Nephron progenitor cell (in vitro differentiated cells): ENCODE measurements at regions not wholly inside any gene's neighbourhood (a gene's known extent, or its start where the extent isn't known, plus 50 kb on each side); places are given as distances from the start of the nearest gene placed in this dataset.
"Not testable (repeated sequence)": the region's sequence is repeated elsewhere in the genome, so short reads cannot be mapped to it uniquely, and the experiment has no call there.

Experiments used
- DNase-seq: peaks from one replicate; pipeline ENCODE4 v3.0.0; 2021
- H3K27ac Mint-ChIP-seq: 2 replicates; pipeline ENCODE4 v1.8.0; 2021; ENCODE audit warnings: mild to moderate bottlenecking, moderate library complexity, mixed read lengths
- H3K27me3 Mint-ChIP-seq: 2 replicates; pipeline ENCODE4 v1.8.0; 2021; ENCODE audit warnings: mild to moderate bottlenecking, low read depth, mixed read lengths; ENCODE audit not compliant: poor library complexity
- H3K36me3 Mint-ChIP-seq: 2 replicates; pipeline ENCODE4 v1.8.0; 2021; ENCODE audit warnings: low read depth, mixed read lengths
- H3K4me1 Mint-ChIP-seq: 2 replicates; pipeline ENCODE4 v1.8.0; 2021; ENCODE audit warnings: mixed read lengths
- H3K4me3 Mint-ChIP-seq: 2 replicates; pipeline ENCODE4 v1.8.0; 2021; ENCODE audit warnings: mild to moderate bottlenecking, moderate library complexity, mixed read lengths
- H3K9me3 Mint-ChIP-seq: 2 replicates; pipeline ENCODE4 v1.8.0; 2021; ENCODE audit warnings: mild to moderate bottlenecking, moderate library complexity, mixed read lengths
- TF ChIP-seq, protein P1 (sequence below): fragments of 200-600 bp; sonication (generic); IDR thresholded peaks from 2 replicates; pipeline ENCODE4 v1.5.0; 2021; ENCODE audit warnings: antibody characterized with exemption

DNA sequence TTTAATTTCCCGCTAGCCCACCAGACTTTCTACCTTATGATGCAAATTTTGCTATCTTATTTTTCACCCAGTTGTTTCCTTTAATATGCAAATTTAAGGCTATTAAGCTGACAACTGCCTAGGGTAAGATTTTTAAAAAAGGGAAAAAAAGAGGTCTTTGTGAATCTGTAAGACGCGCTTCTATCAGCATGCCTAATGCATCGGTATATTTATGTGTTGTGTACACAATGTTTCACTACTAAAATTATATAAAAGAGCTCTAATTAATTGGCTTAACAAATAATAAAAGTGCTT lies 386.6 kb downstream of the KIF20B start:
- H3K4me3 Mint-ChIP-seq: no peak overlapping the region
- H3K27ac Mint-ChIP-seq: no peak overlapping the region
- no peaks in the 10 kb centered on the region for H3K9me3 Mint-ChIP-seq
- TF ChIP-seq, protein P1, sequence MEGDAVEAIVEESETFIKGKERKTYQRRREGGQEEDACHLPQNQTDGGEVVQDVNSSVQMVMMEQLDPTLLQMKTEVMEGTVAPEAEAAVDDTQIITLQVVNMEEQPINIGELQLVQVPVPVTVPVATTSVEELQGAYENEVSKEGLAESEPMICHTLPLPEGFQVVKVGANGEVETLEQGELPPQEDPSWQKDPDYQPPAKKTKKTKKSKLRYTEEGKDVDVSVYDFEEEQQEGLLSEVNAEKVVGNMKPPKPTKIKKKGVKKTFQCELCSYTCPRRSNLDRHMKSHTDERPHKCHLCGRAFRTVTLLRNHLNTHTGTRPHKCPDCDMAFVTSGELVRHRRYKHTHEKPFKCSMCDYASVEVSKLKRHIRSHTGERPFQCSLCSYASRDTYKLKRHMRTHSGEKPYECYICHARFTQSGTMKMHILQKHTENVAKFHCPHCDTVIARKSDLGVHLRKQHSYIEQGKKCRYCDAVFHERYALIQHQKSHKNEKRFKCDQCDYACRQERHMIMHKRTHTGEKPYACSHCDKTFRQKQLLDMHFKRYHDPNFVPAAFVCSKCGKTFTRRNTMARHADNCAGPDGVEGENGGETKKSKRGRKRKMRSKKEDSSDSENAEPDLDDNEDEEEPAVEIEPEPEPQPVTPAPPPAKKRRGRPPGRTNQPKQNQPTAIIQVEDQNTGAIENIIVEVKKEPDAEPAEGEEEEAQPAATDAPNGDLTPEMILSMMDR: no peak
- peaks cover 15% of the 10 kb centered on the region for H3K4me1 Mint-ChIP-seq
- no peaks in the 10 kb centered on the region for H3K36me3 Mint-ChIP-seq
- no peak for DNase-seq
- peaks cover 4% of the 10 kb centered on the region for H3K27me3 Mint-ChIP-seq

DNA sequence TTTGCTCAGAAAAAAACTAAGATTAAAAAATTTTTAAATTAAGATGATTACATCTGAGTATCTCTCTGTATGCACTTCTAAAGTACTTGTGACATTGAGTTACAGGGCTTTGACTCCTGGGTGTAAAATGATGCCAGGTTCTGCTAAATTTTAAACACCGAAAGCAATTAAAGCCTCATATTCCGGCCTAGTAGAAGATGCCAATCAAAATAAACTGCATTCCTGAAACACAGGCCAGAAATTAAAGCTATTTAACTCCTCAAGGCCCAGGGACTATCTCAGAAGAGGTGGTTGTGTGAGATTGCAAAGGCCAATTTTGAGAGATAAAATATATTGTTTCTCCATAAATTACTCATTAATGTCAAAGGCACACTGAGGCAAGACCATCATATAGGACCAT lies 388.3 kb downstream of the KIF20B start:
- TF ChIP-seq, protein P1: no peak
- no peak overlapping the region for H3K27ac Mint-ChIP-seq
- H3K4me3 Mint-ChIP-seq: no peak overlapping the region
- H3K27me3 Mint-ChIP-seq: peaks cover 4% of the 10 kb centered on the region
- no peaks in the 10 kb centered on the region for H3K36me3 Mint-ChIP-seq
- H3K4me1 Mint-ChIP-seq: peaks cover 19% of the 10 kb centered on the region
- H3K9me3 Mint-ChIP-seq: no peaks in the 10 kb centered on the region
- DNase-seq: no peak

DNA sequence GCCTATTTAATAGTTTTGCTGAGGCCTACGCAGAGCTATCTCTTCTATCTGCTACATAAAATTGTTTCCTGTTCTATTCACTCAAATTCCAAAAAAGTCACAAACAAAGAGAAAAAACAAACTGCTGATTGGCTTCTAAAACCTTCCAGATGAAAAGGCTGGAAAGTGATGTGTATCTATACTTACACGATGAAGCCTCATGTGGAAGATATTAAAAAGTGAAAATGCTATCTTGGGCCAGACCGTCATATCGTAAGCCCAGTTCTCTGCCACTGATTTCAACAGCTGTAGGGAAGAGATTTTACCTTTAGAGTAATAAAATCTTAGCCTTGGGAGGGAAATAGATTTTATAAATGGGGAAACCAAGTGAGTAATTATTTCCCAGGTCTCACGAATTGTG lies 394.8 kb downstream of the KIF20B start:
- Mint-ChIP-seq H3K27ac (no peak overlapping the region), H3K27me3 (no peaks in the 10 kb centered on the region)
- DNase-seq: no peak

DNA sequence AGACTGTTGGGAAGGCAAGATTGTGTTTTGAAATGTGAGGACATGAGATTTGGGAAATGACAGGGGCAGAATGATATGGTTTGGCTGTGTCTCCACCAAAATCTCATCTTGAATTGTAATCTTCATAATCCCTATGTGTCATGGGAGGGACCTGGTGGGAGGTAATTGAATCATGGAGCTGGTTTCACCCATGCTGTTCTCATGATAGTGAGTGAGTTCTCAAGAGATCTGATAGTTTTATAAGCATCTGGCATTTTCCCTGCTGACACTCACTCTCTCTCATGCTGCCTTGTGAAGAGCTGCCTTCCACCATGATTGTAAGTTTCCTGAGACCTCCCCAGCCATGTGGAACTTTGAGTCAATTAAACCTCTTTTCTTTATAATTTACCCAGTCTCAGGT lies 406.2 kb downstream of the KIF20B start:
- H3K4me3 Mint-ChIP-seq, H3K27me3 Mint-ChIP-seq, H3K4me1 Mint-ChIP-seq, H3K27ac Mint-ChIP-seq, DNase-seq, H3K9me3 Mint-ChIP-seq: not testable (repeated sequence)
- peaks cover 21% of the 10 kb centered on the region for H3K36me3 Mint-ChIP-seq

More for the DNA sequence above, 394.8 kb downstream of the KIF20B start:
- Mint-ChIP-seq H3K4me1 (peaks cover 12% of the 10 kb centered on the region), H3K9me3 (no peaks in the 10 kb centered on the region), H3K4me3 (no peak overlapping the region), H3K36me3 (no peaks in the 10 kb centered on the region)
- TF ChIP-seq, protein P1: no peak

DNA sequence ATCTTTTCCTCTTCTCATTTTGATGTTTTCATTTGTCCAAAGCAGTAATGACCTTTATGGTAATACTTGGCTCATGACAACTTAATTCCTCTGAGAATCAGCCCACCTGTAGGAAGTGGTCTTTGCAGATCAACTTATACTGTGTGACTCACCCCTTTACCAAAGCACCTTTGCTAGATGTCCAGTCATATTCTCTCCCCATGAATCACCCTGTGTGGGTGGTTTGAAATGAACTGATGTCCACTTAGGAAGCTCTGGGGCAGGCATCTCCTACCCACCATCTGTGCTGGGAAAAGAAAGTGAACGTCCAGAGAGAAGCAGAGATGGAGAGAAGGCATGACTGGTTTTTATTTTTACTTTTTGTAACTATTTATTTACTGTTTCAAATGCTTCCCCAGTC lies 410.3 kb downstream of the KIF20B start:
- Mint-ChIP-seq H3K27me3 (peaks cover 2% of the 10 kb centered on the region), H3K4me1 (no peaks in the 10 kb centered on the region), H3K9me3 (peaks cover 27% of the 10 kb centered on the region), H3K36me3 (peaks cover 13% of the 10 kb centered on the region), H3K27ac (no peak overlapping the region), H3K4me3 (no peak overlapping the region)
- TF ChIP-seq, protein P1: no peak
- DNase-seq: no peak

DNA sequence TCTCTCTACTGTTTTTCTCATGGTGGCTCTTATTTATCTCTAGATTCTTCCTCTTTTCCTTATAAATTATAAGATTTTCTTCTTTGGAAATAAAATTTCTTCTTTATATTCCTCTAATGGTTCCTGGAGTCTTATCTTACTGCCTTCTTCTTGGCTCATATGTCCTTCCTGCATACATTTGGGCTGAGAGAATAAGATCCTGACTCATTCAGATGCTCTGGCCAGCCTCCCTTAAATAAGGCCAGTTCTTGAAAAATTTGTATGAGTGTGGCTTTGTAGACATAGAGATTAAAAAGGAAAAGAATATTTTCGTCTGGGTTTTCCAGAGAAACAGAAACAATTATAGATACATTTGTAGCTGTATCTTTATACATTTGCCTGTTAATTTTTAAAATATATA lies 411.3 kb downstream of the KIF20B start:
- Mint-ChIP-seq H3K27ac (no peak overlapping the region), H3K9me3 (peaks cover 36% of the 10 kb centered on the region), H3K36me3 (peaks cover 15% of the 10 kb centered on the region), H3K27me3 (peaks cover 2% of the 10 kb centered on the region), H3K4me3 (no peak overlapping the region), H3K4me1 (no peaks in the 10 kb centered on the region)
- no peak for DNase-seq
- TF ChIP-seq, protein P1: no peak

DNA sequence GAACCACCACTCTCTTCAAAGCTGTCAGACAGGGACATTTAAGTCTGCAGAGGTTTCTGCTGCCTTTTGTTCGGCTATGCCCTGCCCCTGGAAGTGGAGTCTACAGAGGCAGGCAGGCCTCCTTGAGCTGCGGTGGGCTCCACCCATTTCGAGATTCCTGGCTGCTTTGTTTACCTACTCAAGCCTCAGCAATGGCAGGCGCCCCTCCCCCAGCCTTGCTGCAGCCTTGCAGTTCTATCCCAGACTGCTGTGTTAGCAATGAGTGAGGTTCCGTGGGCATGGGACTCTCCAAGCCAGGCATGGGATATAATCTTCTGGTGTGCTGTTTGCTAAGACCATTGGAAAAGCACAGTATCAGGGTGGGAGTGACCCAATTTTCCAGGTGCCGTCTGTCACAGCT lies 417.2 kb downstream of the KIF20B start:
- Mint-ChIP-seq H3K36me3 (peaks cover 33% of the 10 kb centered on the region), H3K9me3 (peaks cover 64% of the 10 kb centered on the region)
- not testable (repeated sequence) for H3K4me3 Mint-ChIP-seq, H3K27ac Mint-ChIP-seq, DNase-seq, H3K4me1 Mint-ChIP-seq, H3K27me3 Mint-ChIP-seq

DNA sequence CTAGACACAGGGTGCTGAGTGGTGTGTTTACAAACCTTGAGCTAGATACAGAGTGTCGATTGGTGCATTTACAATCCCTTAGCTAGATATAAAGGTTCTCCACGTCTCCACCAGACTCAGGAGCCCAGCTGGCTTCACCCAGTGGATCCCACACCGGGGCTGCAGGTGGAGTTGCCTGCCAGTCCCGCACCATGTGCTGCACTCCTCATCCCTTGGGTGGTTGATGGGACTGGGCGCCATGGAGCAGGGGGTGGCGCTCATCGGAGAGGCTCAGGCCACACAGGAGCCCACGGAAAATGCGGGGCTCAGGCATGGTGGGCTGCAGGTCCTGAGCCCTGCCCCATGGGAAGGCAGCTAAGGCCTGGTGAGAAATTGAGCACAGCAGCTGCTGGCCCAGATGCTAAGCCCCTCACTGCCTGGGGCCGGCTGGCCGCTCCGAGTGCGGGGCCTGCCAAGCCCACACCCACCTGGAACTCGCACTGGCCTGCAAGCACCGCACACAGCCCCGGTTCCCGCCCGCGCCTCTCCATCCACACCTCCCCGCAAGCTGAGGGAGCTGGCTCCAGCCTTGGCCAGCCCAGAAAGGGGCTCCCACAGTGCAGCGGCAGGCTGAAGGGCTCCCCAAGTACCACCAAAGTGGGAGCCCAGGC lies 418.4 kb downstream of the KIF20B start:
- not testable (repeated sequence) for H3K27me3 Mint-ChIP-seq, DNase-seq, H3K4me1 Mint-ChIP-seq, H3K4me3 Mint-ChIP-seq, H3K27ac Mint-ChIP-seq
- Mint-ChIP-seq H3K9me3 (peaks cover 53% of the 10 kb centered on the region), H3K36me3 (peaks cover 27% of the 10 kb centered on the region)
